ENCODE measurements at regions not wholly inside any gene's neighbourhood (a gene's known extent, or its start where the extent isn't known, plus 50 kb on each side); places are given as distances from the start of the nearest gene placed in this dataset.

DNA sequence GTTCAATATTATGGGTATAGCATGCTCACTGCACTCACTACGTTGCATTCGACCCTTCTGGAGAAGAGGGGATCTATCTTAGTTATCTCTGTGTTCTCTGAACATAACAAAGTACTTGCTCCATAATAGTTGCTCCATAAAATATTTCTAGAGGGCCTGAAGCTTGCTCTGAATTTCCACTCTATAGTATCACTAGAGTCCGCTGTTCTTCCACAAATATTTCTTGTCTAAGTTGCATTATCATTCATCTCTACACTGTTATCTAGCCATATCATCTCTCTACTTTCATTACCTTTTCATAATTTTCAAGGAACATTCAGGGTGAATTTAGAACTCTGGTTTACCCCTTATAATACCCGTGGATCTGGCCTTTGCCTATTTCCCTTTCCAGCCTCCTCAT lies 246.1 kb upstream of the PDE3A start:
- no peaks in the 10 kb centered on the region for H3K27me3 Mint-ChIP-seq
- Histone ChIP-seq H3K4me3 (ENCODE audit: control extremely low read depth in 1 of 5, extremely low read depth in 1 of 5, insufficient read depth in 1 of 5, low read depth in 2 of 5, low read length in 4 of 5) (no peak overlapping the region), H3K9ac (ENCODE audit: low read length) (no peak overlapping the region), H3K4me1 (ENCODE audit: control insufficient read depth in 2 of 2, insufficient read depth in 2 of 2, low read length in 2 of 2) (no peaks in the 10 kb centered on the region), H3K79me2 (ENCODE audit: control insufficient read depth, insufficient read depth, low read length) (no peaks in the 10 kb centered on the region), H3K27ac (ENCODE audit: low read length in 2 of 2) (no peak overlapping the region), H3K9me3 (ENCODE audit: control extremely low read depth in 1 of 3, control insufficient read depth in 2 of 3, insufficient read depth in 1 of 3, low read length in 2 of 3) (no peaks in the 10 kb centered on the region), H3K4me2 (replicated peaks; ENCODE audit: low read depth, low read length, poor library complexity, severe bottlenecking) (no peak overlapping the region), H2AFZ (ENCODE audit: insufficient read depth, low read depth, low read length, poor library complexity, severe bottlenecking) (no peak overlapping the region), H3K36me3 (replicated peaks in 1 of 2; ENCODE audit: control extremely low read depth in 1 of 2, control insufficient read depth in 1 of 2, extremely low read depth in 1 of 2, insufficient read depth in 2 of 2, low read length in 1 of 2) (no peaks in the 10 kb centered on the region), H4K20me1 (ENCODE audit: control insufficient read depth, insufficient read depth, low read length, poor library complexity, severe bottlenecking) (no peaks in the 10 kb centered on the region), H3K27me3 (replicated peaks in 1 of 4; ENCODE audit: control extremely low read depth in 1 of 4, control insufficient read depth in 3 of 4, insufficient read depth in 4 of 4, low read length in 3 of 4) (no peaks in the 10 kb centered on the region)
- TF ChIP-seq, protein P1, sequence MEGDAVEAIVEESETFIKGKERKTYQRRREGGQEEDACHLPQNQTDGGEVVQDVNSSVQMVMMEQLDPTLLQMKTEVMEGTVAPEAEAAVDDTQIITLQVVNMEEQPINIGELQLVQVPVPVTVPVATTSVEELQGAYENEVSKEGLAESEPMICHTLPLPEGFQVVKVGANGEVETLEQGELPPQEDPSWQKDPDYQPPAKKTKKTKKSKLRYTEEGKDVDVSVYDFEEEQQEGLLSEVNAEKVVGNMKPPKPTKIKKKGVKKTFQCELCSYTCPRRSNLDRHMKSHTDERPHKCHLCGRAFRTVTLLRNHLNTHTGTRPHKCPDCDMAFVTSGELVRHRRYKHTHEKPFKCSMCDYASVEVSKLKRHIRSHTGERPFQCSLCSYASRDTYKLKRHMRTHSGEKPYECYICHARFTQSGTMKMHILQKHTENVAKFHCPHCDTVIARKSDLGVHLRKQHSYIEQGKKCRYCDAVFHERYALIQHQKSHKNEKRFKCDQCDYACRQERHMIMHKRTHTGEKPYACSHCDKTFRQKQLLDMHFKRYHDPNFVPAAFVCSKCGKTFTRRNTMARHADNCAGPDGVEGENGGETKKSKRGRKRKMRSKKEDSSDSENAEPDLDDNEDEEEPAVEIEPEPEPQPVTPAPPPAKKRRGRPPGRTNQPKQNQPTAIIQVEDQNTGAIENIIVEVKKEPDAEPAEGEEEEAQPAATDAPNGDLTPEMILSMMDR (IDR thresholded peaks at IDR 0.05) = no peak
- no peak for TF ChIP-seq EZH2 (IDR thresholded peaks at IDR 0.05; ENCODE audit: borderline replicate concordance, insufficient read depth, low read depth, low read length, poor library complexity, severe bottlenecking)
- H3K27ac Mint-ChIP-seq = no peak overlapping the region
- CTCF ChIA-PET = no interaction called here
- H3K4me3 Mint-ChIP-seq = no peak overlapping the region
- WGBS (ENCODE audit: insufficient coverage) = 58% methylated on average over 2 of the region's 4 CpGs
- peaks cover 2% of the 10 kb centered on the region for H3K9me3 Mint-ChIP-seq (ENCODE audit: insufficient read depth)
- intact Hi-C loops (cut with micrococcal nuclease) = no loop called here
- POLR2A ChIA-PET = no interaction called here
- H3K4me1 Mint-ChIP-seq = no peaks in the 10 kb centered on the region
- DNase-seq (no peak), ATAC-seq (ENCODE audit: low read depth) (no peak)

- intact Hi-C loops (cut with micrococcal nuclease) = no loop called here
- DNase-seq (no peak), ATAC-seq (ENCODE audit: low read depth) (no peak)
- no peak overlapping the region for H3K27ac ChIP-seq (ENCODE audit: low read length in 2 of 2)
- POLR2A ChIA-PET = no interaction called here
- no peaks in the 10 kb centered on the region for H3K27me3 Mint-ChIP-seq
- TF ChIP-seq, protein P1 (IDR thresholded peaks at IDR 0.05) = no peak
- TF ChIP-seq EZH2 (IDR thresholded peaks at IDR 0.05; ENCODE audit: borderline replicate concordance, insufficient read depth, low read depth, low read length, poor library complexity, severe bottlenecking) = no peak
- H3K4me3 ChIP-seq (ENCODE audit: control extremely low read depth in 1 of 5, extremely low read depth in 1 of 5, insufficient read depth in 1 of 5, low read depth in 2 of 5, low read length in 4 of 5) = no peak overlapping the region
- H3K9me3 ChIP-seq (ENCODE audit: control extremely low read depth in 1 of 3, control insufficient read depth in 2 of 3, insufficient read depth in 1 of 3, low read length in 2 of 3) = no peaks in the 10 kb centered on the region
- H3K79me2 ChIP-seq (ENCODE audit: control insufficient read depth, insufficient read depth, low read length) = no peaks in the 10 kb centered on the region
- H3K27me3 ChIP-seq (replicated peaks in 1 of 4; ENCODE audit: control extremely low read depth in 1 of 4, control insufficient read depth in 3 of 4, insufficient read depth in 4 of 4, low read length in 3 of 4) = no peaks in the 10 kb centered on the region
- no peaks in the 10 kb centered on the region for H3K4me1 Mint-ChIP-seq
- H2AFZ ChIP-seq (ENCODE audit: insufficient read depth, low read depth, low read length, poor library complexity, severe bottlenecking) = no peak overlapping the region
- no peak overlapping the region for H3K4me3 Mint-ChIP-seq
- H4K20me1 ChIP-seq (ENCODE audit: control insufficient read depth, insufficient read depth, low read length, poor library complexity, severe bottlenecking) = no peaks in the 10 kb centered on the region
- no peak overlapping the region for H3K9ac ChIP-seq (ENCODE audit: low read length)
- H3K27ac Mint-ChIP-seq = no peak overlapping the region
- H3K4me1 ChIP-seq (ENCODE audit: control insufficient read depth in 2 of 2, insufficient read depth in 2 of 2, low read length in 2 of 2) = no peaks in the 10 kb centered on the region
- 100% methylated on average over 2 of the region's 4 CpGs for WGBS (ENCODE audit: insufficient coverage)
- no peak overlapping the region for H3K4me2 ChIP-seq (replicated peaks; ENCODE audit: low read depth, low read length, poor library complexity, severe bottlenecking)
- no peaks in the 10 kb centered on the region for H3K9me3 Mint-ChIP-seq (ENCODE audit: insufficient read depth)
- no peaks in the 10 kb centered on the region for H3K36me3 ChIP-seq (replicated peaks in 1 of 2; ENCODE audit: control extremely low read depth in 1 of 2, control insufficient read depth in 1 of 2, extremely low read depth in 1 of 2, insufficient read depth in 2 of 2, low read length in 1 of 2)
- CTCF ChIA-PET = no interaction called here
These were observed 244.9 kb upstream of the PDE3A start for GRCh38 chr12:20123465-20123864.

Data from B cell (primary cell).